Caco-2 (cell line): ENCODE measurements at regions not wholly inside any gene's neighbourhood (a gene's known extent, or its start where the extent isn't known, plus 50 kb on each side); places are given as distances from the start of the nearest gene placed in this dataset.
A peak's percentile ranks its signal among the peaks of the same experiment; 100 is the strongest.

Experiments used
- BruUV-seq: library from RNA; stranded (reverse); fragments of 400-500 nt; replicated peaks from 2 replicates; lab custom pipeline; 2021; lab: Mats Ljungman, UMichigan
- CTCF ChIA-PET: fragments of 300-600 bp; sonication (Branson Sonifier 250); formaldehyde crosslinking; loops from one replicate; lab custom pipeline; 2022; ENCODE audit warnings: antibody characterized with exemption; lab: Charles Lee
- POLR2A ChIA-PET: fragments of 300-600 bp; sonication (Branson Sonifier 250); formaldehyde crosslinking; loops from one replicate; lab custom pipeline; 2022; ENCODE audit warnings: antibody characterized with exemption; lab: Charles Lee
- DNase-seq, 2 experiments: peaks; one replicate each; pipeline versions ENCODE4 v3.0.0 to v3.0.0-alpha.2; 2020 to 2022
- H3K27me3 ChIP-seq: replicated peaks from 2 replicates; pipeline ENCODE4 v1.6.0; 2011; ENCODE audit warnings: low read length; ENCODE audit not compliant: control insufficient read depth, insufficient read depth
- H3K36me3 ChIP-seq: 2 replicates; pipeline ENCODE4 v1.5.1; 2011; ENCODE audit warnings: low read length; ENCODE audit not compliant: control insufficient read depth, insufficient read depth
- H3K4me1 ChIP-seq: fragments of 250-450 bp; sonication (Bioruptor Pico); 2 replicates; pipeline ENCODE4 v1.5.1; 2020; ENCODE audit warnings: mild to moderate bottlenecking
- H3K4me3 ChIP-seq: 2 replicates; pipeline ENCODE4 v1.5.1; 2011; ENCODE audit warnings: low read depth, mild to moderate bottlenecking, control low read depth, low read length
- H3K9me3 ChIP-seq: fragments of 250-450 bp; sonication (Bioruptor Pico); 2 replicates; pipeline ENCODE4 v1.5.1; 2020; ENCODE audit warnings: mild to moderate bottlenecking, moderate library complexity
- H3K27ac Mint-ChIP-seq: one replicate; pipeline ENCODE4 v1.8.0; 2022; ENCODE audit warnings: mixed read lengths; ENCODE audit not compliant: unreplicated experiment
- H3K27me3 Mint-ChIP-seq: one replicate; pipeline ENCODE4 v1.8.0; 2022; ENCODE audit warnings: mixed read lengths; ENCODE audit not compliant: insufficient read depth, unreplicated experiment
- H3K36me3 Mint-ChIP-seq: one replicate; pipeline ENCODE4 v1.8.0; 2022; ENCODE audit warnings: mild to moderate bottlenecking, mixed read lengths; ENCODE audit not compliant: insufficient read depth, unreplicated experiment
- H3K4me1 Mint-ChIP-seq: one replicate; pipeline ENCODE4 v1.8.0; 2022; ENCODE audit warnings: low read depth, mixed read lengths; ENCODE audit not compliant: unreplicated experiment
- H3K4me3 Mint-ChIP-seq: one replicate; pipeline ENCODE4 v1.8.0; 2022; ENCODE audit warnings: mild to moderate bottlenecking, moderate library complexity, mixed read lengths; ENCODE audit not compliant: unreplicated experiment
- H3K9me3 Mint-ChIP-seq: one replicate; pipeline ENCODE4 v1.8.0; 2022; ENCODE audit warnings: mixed read lengths; ENCODE audit not compliant: unreplicated experiment
- CTCF ChIP-seq, 2 experiments: fragments of 200-600 bp in 1 of 2; IDR thresholded peaks; 1 replicate in 1 of 2; 2 replicates in 1 of 2; pipeline versions ENCODE4 v1.5.1 to v1.8.0; 2011 to 2022; ENCODE audit warnings: antibody characterized with exemption in 1 of 2, control low read depth in 1 of 2, inconsistent platforms in 1 of 2, low read depth in 1 of 2, low read length in 1 of 2, mild to moderate bottlenecking in 1 of 2, moderate library complexity in 1 of 2; ENCODE audit not compliant: insufficient read depth in 1 of 2, severe bottlenecking in 1 of 2, unreplicated experiment in 1 of 2
- intact Hi-C: fragments of 100-400 bp; cut with micrococcal nuclease; formaldehyde crosslinking; loops from one replicate; pipeline ENCODE4 v1.10.0; 2022; ENCODE audit not compliant: unreplicated experiment

- POLR2A ChIA-PET = no interaction called here
- BruUV-seq = no TSS peak
- Mint-ChIP-seq H3K27ac (no peak overlapping the region), H3K9me3 (peaks cover 6% of the 10 kb centered on the region), H3K36me3 (peaks cover 16% of the 10 kb centered on the region), H3K27me3 (no peaks in the 10 kb centered on the region), H3K4me3 (no peak overlapping the region), H3K4me1 (no peaks in the 10 kb centered on the region)
- Histone ChIP-seq H3K9me3 (no peaks in the 10 kb centered on the region), H3K4me1 (peaks cover 37% of the 10 kb centered on the region), H3K27me3 (no peaks in the 10 kb centered on the region), H3K4me3 (no peak overlapping the region), H3K36me3 (no peaks in the 10 kb centered on the region)
- DNase-seq = no peak
- CTCF ChIA-PET = no interaction called here
- intact Hi-C loops = no loop called here
- no peak for TF ChIP-seq CTCF (IDR thresholded peaks at IDR 0.05; ENCODE audit: insufficient read depth in 1 of 2, low read depth in 1 of 2, low read length in 1 of 2, severe bottlenecking in 1 of 2, unreplicated experiment in 1 of 2)
Observed at GRCh38 chrX:46330513-46330912, 214.7 kb downstream of the ZNF674 start.

- Histone ChIP-seq H3K9me3 (no peaks in the 10 kb centered on the region), H3K36me3 (no peaks in the 10 kb centered on the region), H3K4me3 (no peak overlapping the region), H3K4me1 (peaks cover 44% of the 10 kb centered on the region), H3K27me3 (no peaks in the 10 kb centered on the region)
- intact Hi-C loops = no loop called here
- ChIA-PET CTCF (no interaction called here), POLR2A (interaction anchor here (0.6 kb wide), 1 partner anchor 12 kb away, joined by 3 read pairs; no protein-coding TSS in a partner anchor)
- Mint-ChIP-seq H3K36me3 (peaks cover 18% of the 10 kb centered on the region), H3K27ac (peak overlapping the region; percentile 99), H3K4me1 (peaks cover 14% of the 10 kb centered on the region), H3K4me3 (no peak overlapping the region), H3K9me3 (no peaks in the 10 kb centered on the region), H3K27me3 (no peaks in the 10 kb centered on the region)
- TF ChIP-seq CTCF (IDR thresholded peaks at IDR 0.05; ENCODE audit: insufficient read depth in 1 of 2, low read depth in 1 of 2, low read length in 1 of 2, severe bottlenecking in 1 of 2, unreplicated experiment in 1 of 2) = no peak
- no TSS peak for BruUV-seq
- no peak for DNase-seq
Observed at GRCh38 chrX:46328133-46328532, 217.1 kb downstream of the ZNF674 start.

GRCh38 chrX:46327566-46328115, 217.6 kb downstream of the ZNF674 start:
- peaks cover 18% of the 10 kb centered on the region for H3K4me1 Mint-ChIP-seq
- ChIA-PET CTCF (interaction anchor here (0.5 to 2.0 kb wide), 2 partner anchors 31 to 49 kb away, joined by 5 to 6 read pairs; no protein-coding TSS in a partner anchor), POLR2A (interaction anchor here (0.6 kb wide), 1 partner anchor 12 kb away, joined by 3 read pairs; no protein-coding TSS in a partner anchor)
- DNase-seq = peak; percentile 79 to 89
- no TSS peak for BruUV-seq
- H3K4me1 ChIP-seq = peaks cover 48% of the 10 kb centered on the region
- no peaks in the 10 kb centered on the region for H3K27me3 ChIP-seq
- peak overlapping the region; percentile 28 for H3K4me3 ChIP-seq
- H3K9me3 ChIP-seq = no peaks in the 10 kb centered on the region
- TF ChIP-seq CTCF (IDR thresholded peaks at IDR 0.05; ENCODE audit: insufficient read depth in 1 of 2, low read depth in 1 of 2, low read length in 1 of 2, severe bottlenecking in 1 of 2, unreplicated experiment in 1 of 2) = no peak
- H3K27ac Mint-ChIP-seq = peak overlapping the region; percentile 99
- H3K9me3 Mint-ChIP-seq = no peaks in the 10 kb centered on the region
- peak overlapping the region; percentile 77 for H3K4me3 Mint-ChIP-seq
- H3K27me3 Mint-ChIP-seq = no peaks in the 10 kb centered on the region
- H3K36me3 ChIP-seq = no peaks in the 10 kb centered on the region
- H3K36me3 Mint-ChIP-seq = peaks cover 21% of the 10 kb centered on the region
- intact Hi-C loops = loop anchor here (1.0 kb wide), 1 partner anchor 49 kb away; no protein-coding TSS in a partner anchor
